ENCODE measurements at regions not wholly inside any gene's neighbourhood (a gene's known extent, or its start where the extent isn't known, plus 50 kb on each side); places are given as distances from the start of the nearest gene placed in this dataset.
A peak's percentile ranks its signal among the peaks of the same experiment; 100 is the strongest.

GRCh38 chr3:64451283-64452012, 226.2 kb upstream of the PRICKLE2 start:
- DNase-seq: no peak
- peaks cover 35% of the 10 kb centered on the region for H3K4me1 Mint-ChIP-seq
- no peak for TF ChIP-seq CTCF (IDR thresholded peaks at IDR 0.05)
- H3K9me3 Mint-ChIP-seq: no peaks in the 10 kb centered on the region
- H3K4me3 Mint-ChIP-seq: no peak overlapping the region
- H3K27ac Mint-ChIP-seq: no peak overlapping the region
- H3K36me3 Mint-ChIP-seq (ENCODE audit: low read depth): no peaks in the 10 kb centered on the region
- H3K27me3 Mint-ChIP-seq (ENCODE audit: low read depth, poor library complexity): peaks cover 27% of the 10 kb centered on the region

- no peak for TF ChIP-seq CTCF (IDR thresholded peaks at IDR 0.05)
- Mint-ChIP-seq H3K4me3 (no peak overlapping the region), H3K9me3 (no peaks in the 10 kb centered on the region), H3K27me3 (ENCODE audit: low read depth, poor library complexity) (peaks cover 27% of the 10 kb centered on the region), H3K27ac (no peak overlapping the region), H3K4me1 (peaks cover 28% of the 10 kb centered on the region), H3K36me3 (ENCODE audit: low read depth) (no peaks in the 10 kb centered on the region)
- DNase-seq: no peak
Measured at GRCh38 chr3:64450396-64450956, 225.2 kb upstream of the PRICKLE2 start.

GRCh38 chr3:64449026-64449425, 223.8 kb upstream of the PRICKLE2 start:
- no peak for DNase-seq
- Mint-ChIP-seq H3K27me3 (ENCODE audit: low read depth, poor library complexity) (peaks cover 30% of the 10 kb centered on the region), H3K4me1 (peaks cover 27% of the 10 kb centered on the region), H3K9me3 (no peaks in the 10 kb centered on the region), H3K4me3 (no peak overlapping the region), H3K27ac (no peak overlapping the region), H3K36me3 (ENCODE audit: low read depth) (no peaks in the 10 kb centered on the region)
- TF ChIP-seq CTCF (IDR thresholded peaks at IDR 0.05): no peak

- peak overlapping the region; percentile 78 for H3K4me3 Mint-ChIP-seq
- H3K27ac Mint-ChIP-seq: no peak overlapping the region
- peaks cover 23% of the 10 kb centered on the region for H3K27me3 Mint-ChIP-seq (ENCODE audit: low read depth, poor library complexity)
- DNase-seq: no peak
- H3K4me1 Mint-ChIP-seq: peaks cover 48% of the 10 kb centered on the region
- no peaks in the 10 kb centered on the region for H3K36me3 Mint-ChIP-seq (ENCODE audit: low read depth)
- no peaks in the 10 kb centered on the region for H3K9me3 Mint-ChIP-seq
- TF ChIP-seq CTCF (IDR thresholded peaks at IDR 0.05): no peak
Measured at GRCh38 chr3:64445944-64446300, 220.7 kb upstream of the PRICKLE2 start.

- Mint-ChIP-seq H3K4me1 (peaks cover 48% of the 10 kb centered on the region), H3K4me3 (peak overlapping the region; percentile 87), H3K9me3 (no peaks in the 10 kb centered on the region), H3K36me3 (ENCODE audit: low read depth) (no peaks in the 10 kb centered on the region), H3K27me3 (ENCODE audit: low read depth, poor library complexity) (peaks cover 23% of the 10 kb centered on the region), H3K27ac (no peak overlapping the region)
- peak; percentile 85 for DNase-seq
- TF ChIP-seq CTCF (IDR thresholded peaks at IDR 0.05): no peak
Measured at GRCh38 chr3:64445109-64445943, 220.1 kb upstream of the PRICKLE2 start.
